SK-N-SH treated with all-trans-retinoic acid at 6 μM for 48 hours (cell line): ENCODE measurements at regions not wholly inside any gene's neighbourhood (a gene's known extent, or its start where the extent isn't known, plus 50 kb on each side); places are given as distances from the start of the nearest gene placed in this dataset.

Experiments
- ATAC-seq: fragments of 200-7000 bp; cut with Tn5 transposase; 3 replicates; pipeline ENCODE4 v1.9.1; 2020; ENCODE audit warnings: mild to moderate bottlenecking, moderate library complexity
- ARNTL ChIP-seq: fragments of 450-650 bp; formaldehyde crosslinking; IDR thresholded peaks from 2 replicates; pipeline ENCODE4 v1.5.0; 2020; ENCODE audit warnings: low read depth, mild to moderate bottlenecking, moderate library complexity, borderline replicate concordance
- BACH2 ChIP-seq: fragments of 250-450 bp; sonication (Bioruptor Pico); IDR thresholded peaks from 2 replicates; pipeline ENCODE4 v1.9.0; 2021; ENCODE audit warnings: mild to moderate bottlenecking, borderline replicate concordance
- CSDC2 ChIP-seq: fragments of 250-450 bp; sonication (Bioruptor Pico); IDR thresholded peaks from 2 replicates; pipeline ENCODE4 v1.5.0; 2020; ENCODE audit warnings: mild to moderate bottlenecking, moderate library complexity
- ESRRG ChIP-seq: fragments of 250-450 bp; sonication (Bioruptor Pico); IDR thresholded peaks from 2 replicates; pipeline ENCODE4 v1.6.1; 2021; ENCODE audit warnings: mild to moderate bottlenecking
- GLIS3 ChIP-seq: fragments of 250-450 bp; sonication (Bioruptor Pico); IDR thresholded peaks from 2 replicates; pipeline ENCODE4 v1.5.0; 2020; ENCODE audit warnings: mild to moderate bottlenecking, moderate library complexity
- ISL1 ChIP-seq: fragments of 250-450 bp; sonication (Bioruptor Pico); IDR thresholded peaks from 2 replicates; pipeline ENCODE4 v2.1.2; 2022; ENCODE audit warnings: mild to moderate bottlenecking, moderate library complexity
- PPARA ChIP-seq: fragments of 250-450 bp; sonication (Bioruptor Pico); IDR thresholded peaks from 2 replicates; pipeline ENCODE4 v1.5.0; 2020; ENCODE audit warnings: mild to moderate bottlenecking, borderline replicate concordance
- RARB ChIP-seq: fragments of 250-450 bp; sonication (Bioruptor Pico); IDR thresholded peaks from 2 replicates; pipeline ENCODE4 v1.8.0; 2021; ENCODE audit warnings: mild to moderate bottlenecking, moderate library complexity
- SNAI2 ChIP-seq: fragments of 250-450 bp; sonication (Bioruptor Pico); IDR thresholded peaks from 2 replicates; pipeline ENCODE4 v1.5.0; 2020; ENCODE audit warnings: mild to moderate bottlenecking, moderate library complexity
- TOX ChIP-seq: fragments of 250-450 bp; sonication (Bioruptor Pico); IDR thresholded peaks from 2 replicates; pipeline ENCODE4 v1.8.0; 2021; ENCODE audit warnings: mild to moderate bottlenecking, moderate library complexity, borderline replicate concordance
- ZC3H10 ChIP-seq: fragments of 250-450 bp; sonication (Bioruptor Pico); IDR thresholded peaks from 2 replicates; pipeline ENCODE4 v1.5.1; 2021; ENCODE audit warnings: mild to moderate bottlenecking, moderate library complexity
- ZFP30 ChIP-seq: fragments of 450-650 bp; formaldehyde crosslinking; IDR thresholded peaks from 2 replicates; pipeline ENCODE4 v1.5.0; 2022; ENCODE audit warnings: mild to moderate bottlenecking, moderate library complexity
- ZNF565 ChIP-seq: fragments of 450-650 bp; formaldehyde crosslinking; conservative IDR thresholded peaks from 2 replicates; pipeline ENCODE4 v1.5.0; 2020; ENCODE audit warnings: low read depth, mild to moderate bottlenecking, moderate library complexity
- ZNF70 ChIP-seq: fragments of 450-650 bp; formaldehyde crosslinking; IDR thresholded peaks from 2 replicates; pipeline ENCODE4 v1.5.0; 2020; ENCODE audit warnings: mild to moderate bottlenecking, moderate library complexity
- ZNF8 ChIP-seq: fragments of 450-650 bp; formaldehyde crosslinking; IDR thresholded peaks from 2 replicates; pipeline ENCODE4 v1.5.0; 2020; ENCODE audit warnings: mild to moderate bottlenecking, moderate library complexity
- TF ChIP-seq, protein P1 (sequence below): fragments of 250-450 bp; sonication (Bioruptor Pico); IDR thresholded peaks from 2 replicates; pipeline ENCODE4 v1.8.0; 2020; ENCODE audit warnings: mild to moderate bottlenecking, moderate library complexity, borderline replicate concordance
- TF ChIP-seq, protein P2 (sequence below): fragments of 250-450 bp; sonication (Bioruptor Pico); IDR thresholded peaks from 2 replicates; pipeline ENCODE4 v1.5.1; 2020; ENCODE audit warnings: low read depth, mild to moderate bottlenecking, moderate library complexity
- TF ChIP-seq, protein P3 (sequence below): fragments of 250-450 bp; sonication (Bioruptor Pico); IDR thresholded peaks from 2 replicates; pipeline ENCODE4 v1.5.1; 2021; ENCODE audit warnings: mild to moderate bottlenecking, moderate library complexity
- TF ChIP-seq, protein P4 (sequence below): fragments of 250-450 bp; sonication (Bioruptor Pico); IDR thresholded peaks from 2 replicates; pipeline ENCODE4 v1.8.0; 2021; ENCODE audit warnings: low read depth, mild to moderate bottlenecking, moderate library complexity, borderline replicate concordance

DNA sequence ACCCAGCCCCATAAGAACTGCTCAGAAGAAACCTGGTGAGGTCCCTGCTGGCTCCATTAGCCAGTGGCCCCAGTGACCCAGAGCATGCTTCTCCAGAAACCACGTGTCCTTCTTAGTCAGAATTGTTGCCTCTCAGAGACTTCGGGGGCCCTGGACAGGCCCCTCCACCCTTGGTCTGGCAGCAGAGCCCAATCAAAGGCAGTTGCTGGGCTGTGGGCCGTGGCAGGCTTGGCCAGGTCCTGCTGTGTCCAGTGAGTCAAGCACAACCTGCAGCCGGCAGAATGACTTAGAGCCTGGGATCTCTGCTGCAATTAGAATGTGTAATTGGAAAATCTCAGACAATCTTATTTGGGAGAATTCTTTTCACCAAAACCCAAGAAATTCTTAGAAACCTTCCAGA, 502.0 kb upstream of the KLF4 start:
- no peak for ATAC-seq
- no peak for TF ChIP-seq ZFP30 (CRISPR knock-in tag)
- no peak for TF ChIP-seq ZNF8 (CRISPR knock-in tag)
- TF ChIP-seq, protein P1, sequence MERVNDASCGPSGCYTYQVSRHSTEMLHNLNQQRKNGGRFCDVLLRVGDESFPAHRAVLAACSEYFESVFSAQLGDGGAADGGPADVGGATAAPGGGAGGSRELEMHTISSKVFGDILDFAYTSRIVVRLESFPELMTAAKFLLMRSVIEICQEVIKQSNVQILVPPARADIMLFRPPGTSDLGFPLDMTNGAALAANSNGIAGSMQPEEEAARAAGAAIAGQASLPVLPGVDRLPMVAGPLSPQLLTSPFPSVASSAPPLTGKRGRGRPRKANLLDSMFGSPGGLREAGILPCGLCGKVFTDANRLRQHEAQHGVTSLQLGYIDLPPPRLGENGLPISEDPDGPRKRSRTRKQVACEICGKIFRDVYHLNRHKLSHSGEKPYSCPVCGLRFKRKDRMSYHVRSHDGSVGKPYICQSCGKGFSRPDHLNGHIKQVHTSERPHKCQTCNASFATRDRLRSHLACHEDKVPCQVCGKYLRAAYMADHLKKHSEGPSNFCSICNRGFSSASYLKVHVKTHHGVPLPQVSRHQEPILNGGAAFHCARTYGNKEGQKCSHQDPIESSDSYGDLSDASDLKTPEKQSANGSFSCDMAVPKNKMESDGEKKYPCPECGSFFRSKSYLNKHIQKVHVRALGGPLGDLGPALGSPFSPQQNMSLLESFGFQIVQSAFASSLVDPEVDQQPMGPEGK, result no peak
- TF ChIP-seq TOX (CRISPR knock-in tag), result no peak
- no peak for TF ChIP-seq ESRRG (CRISPR knock-in tag)
- no peak for TF ChIP-seq PPARA (CRISPR knock-in tag)
- TF ChIP-seq, protein P2, sequence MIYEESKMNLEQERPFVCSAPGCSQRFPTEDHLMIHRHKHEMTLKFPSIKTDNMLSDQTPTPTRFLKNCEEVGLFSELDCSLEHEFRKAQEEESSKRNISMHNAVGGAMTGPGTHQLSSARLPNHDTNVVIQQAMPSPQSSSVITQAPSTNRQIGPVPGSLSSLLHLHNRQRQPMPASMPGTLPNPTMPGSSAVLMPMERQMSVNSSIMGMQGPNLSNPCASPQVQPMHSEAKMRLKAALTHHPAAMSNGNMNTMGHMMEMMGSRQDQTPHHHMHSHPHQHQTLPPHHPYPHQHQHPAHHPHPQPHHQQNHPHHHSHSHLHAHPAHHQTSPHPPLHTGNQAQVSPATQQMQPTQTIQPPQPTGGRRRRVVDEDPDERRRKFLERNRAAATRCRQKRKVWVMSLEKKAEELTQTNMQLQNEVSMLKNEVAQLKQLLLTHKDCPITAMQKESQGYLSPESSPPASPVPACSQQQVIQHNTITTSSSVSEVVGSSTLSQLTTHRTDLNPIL (CRISPR knock-in tag), result no peak
- no peak for TF ChIP-seq ARNTL (CRISPR knock-in tag)
- TF ChIP-seq GLIS3 (CRISPR knock-in tag), result no peak
- no peak for TF ChIP-seq RARB (CRISPR knock-in tag)
- TF ChIP-seq ZNF70 (CRISPR knock-in tag), result no peak
- TF ChIP-seq ZNF565 (CRISPR knock-in tag), result no peak
- no peak for TF ChIP-seq BACH2
- no peak for TF ChIP-seq CSDC2 (CRISPR knock-in tag)
- TF ChIP-seq SNAI2 (CRISPR knock-in tag), result no peak
- TF ChIP-seq, protein P3, sequence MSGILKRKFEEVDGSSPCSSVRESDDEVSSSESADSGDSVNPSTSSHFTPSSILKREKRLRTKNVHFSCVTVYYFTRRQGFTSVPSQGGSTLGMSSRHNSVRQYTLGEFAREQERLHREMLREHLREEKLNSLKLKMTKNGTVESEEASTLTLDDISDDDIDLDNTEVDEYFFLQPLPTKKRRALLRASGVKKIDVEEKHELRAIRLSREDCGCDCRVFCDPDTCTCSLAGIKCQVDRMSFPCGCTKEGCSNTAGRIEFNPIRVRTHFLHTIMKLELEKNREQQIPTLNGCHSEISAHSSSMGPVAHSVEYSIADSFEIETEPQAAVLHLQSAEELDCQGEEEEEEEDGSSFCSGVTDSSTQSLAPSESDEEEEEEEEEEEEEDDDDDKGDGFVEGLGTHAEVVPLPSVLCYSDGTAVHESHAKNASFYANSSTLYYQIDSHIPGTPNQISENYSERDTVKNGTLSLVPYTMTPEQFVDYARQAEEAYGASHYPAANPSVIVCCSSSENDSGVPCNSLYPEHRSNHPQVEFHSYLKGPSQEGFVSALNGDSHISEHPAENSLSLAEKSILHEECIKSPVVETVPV (CRISPR knock-in tag), result no peak
- TF ChIP-seq ZC3H10, result no peak

DNA sequence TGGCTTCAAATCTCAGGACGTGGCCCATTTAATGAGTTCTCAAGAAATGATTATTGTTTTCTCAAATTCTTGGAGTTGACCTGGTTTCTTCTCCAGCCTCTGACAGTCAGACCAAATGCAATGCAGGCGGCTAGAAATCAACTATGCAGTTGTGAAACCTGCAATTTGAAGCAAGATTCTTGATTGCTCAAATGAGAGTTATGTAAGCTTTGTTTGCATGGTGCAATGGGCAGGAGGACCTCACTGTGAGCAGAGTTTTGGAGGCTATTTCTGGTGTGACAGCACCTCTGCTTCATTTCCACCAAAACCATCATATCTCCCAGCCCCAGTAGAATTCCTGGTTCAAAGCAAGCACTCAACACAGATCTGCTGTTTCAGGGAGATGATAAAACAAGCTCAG, 500.0 kb upstream of the KLF4 start:
- TF ChIP-seq ISL1 (no peak), CSDC2 (CRISPR knock-in tag) (no peak), ARNTL (CRISPR knock-in tag) (no peak), BACH2 (no peak)
- TF ChIP-seq, protein P4, sequence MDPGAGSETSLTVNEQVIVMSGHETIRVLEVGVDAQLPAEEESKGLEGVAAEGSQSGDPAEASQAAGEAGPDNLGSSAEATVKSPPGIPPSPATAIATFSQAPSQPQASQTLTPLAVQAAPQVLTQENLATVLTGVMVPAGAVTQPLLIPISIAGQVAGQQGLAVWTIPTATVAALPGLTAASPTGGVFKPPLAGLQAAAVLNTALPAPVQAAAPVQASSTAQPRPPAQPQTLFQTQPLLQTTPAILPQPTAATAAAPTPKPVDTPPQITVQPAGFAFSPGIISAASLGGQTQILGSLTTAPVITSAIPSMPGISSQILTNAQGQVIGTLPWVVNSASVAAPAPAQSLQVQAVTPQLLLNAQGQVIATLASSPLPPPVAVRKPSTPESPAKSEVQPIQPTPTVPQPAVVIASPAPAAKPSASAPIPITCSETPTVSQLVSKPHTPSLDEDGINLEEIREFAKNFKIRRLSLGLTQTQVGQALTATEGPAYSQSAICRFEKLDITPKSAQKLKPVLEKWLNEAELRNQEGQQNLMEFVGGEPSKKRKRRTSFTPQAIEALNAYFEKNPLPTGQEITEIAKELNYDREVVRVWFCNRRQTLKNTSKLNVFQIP (CRISPR knock-in tag), result no peak
- TF ChIP-seq, protein P3 (CRISPR knock-in tag), result no peak
- TF ChIP-seq, all 23 proteins: peak for 0
- ATAC-seq, result no peak

DNA sequence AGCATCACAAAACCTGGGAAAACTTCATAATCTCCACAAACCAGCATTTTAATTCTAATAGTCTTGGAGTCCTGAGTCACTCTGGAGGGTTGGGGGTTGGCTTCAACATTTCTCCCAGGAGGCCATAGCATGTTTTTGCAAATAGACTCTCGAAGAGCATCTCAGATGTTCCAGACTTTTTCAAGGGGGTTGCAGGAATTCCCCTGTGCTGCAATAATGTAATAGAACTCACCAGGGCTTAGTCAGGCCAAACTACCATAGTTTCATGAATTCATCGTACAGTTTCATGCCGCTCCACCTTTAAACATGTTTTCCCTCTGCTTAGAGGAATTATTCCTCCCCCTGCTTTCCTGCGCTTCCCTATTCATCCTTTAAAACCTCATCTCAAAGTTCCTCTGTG, 499.5 kb upstream of the KLF4 start:
- ATAC-seq, result no peak
- TF ChIP-seq, protein P4 (CRISPR knock-in tag), result no peak
- TF ChIP-seq, protein P1, result no peak
